SK-N-SH (cell line): ENCODE measurements at regions not wholly inside any gene's neighbourhood (a gene's known extent, or its start where the extent isn't known, plus 50 kb on each side); places are given as distances from the start of the nearest gene placed in this dataset.

Source experiments
- CTCF ChIA-PET: fragments of 300-600, 350-600 bp; formaldehyde crosslinking; extraction: SDS; loops from one replicate; lab custom pipeline; 2021; lab: Yijun Ruan, JAX
- POLR2A ChIA-PET: fragments of 350-600 bp; sonication (Branson Sonifier 250); formaldehyde crosslinking; extraction: SDS; loops from one replicate; lab custom pipeline; 2020; ENCODE audit warnings: antibody characterized with exemption, inconsistent platforms; lab: Yijun Ruan, JAX
- DNase-seq: peaks from one replicate; pipeline ENCODE4 v3.0.0; 2012
- H2AFZ ChIP-seq: fragments of 200-600 bp; sonication (generic); 2 replicates; pipeline ENCODE4 v1.8.1; 2016; ENCODE audit warnings: antibody characterized with exemption, mild to moderate bottlenecking, low read depth
- H3F3A ChIP-seq: fragments of 200-600 bp; sonication (generic); replicated peaks from 2 replicates; pipeline ENCODE3; 2016; ENCODE audit warnings: antibody characterized with exemption, mild to moderate bottlenecking; ENCODE audit not compliant: insufficient read depth
- H3K27ac ChIP-seq, 2 experiments: fragments of 200-500 bp in 1 of 2; fragments of 200-600 bp in 1 of 2; sonication (Bioruptor generic) in 1 of 2; sonication (generic), shearing (Covaris generic) in 1 of 2; 2 replicates each; pipeline versions ENCODE4 v1.5.1 to v1.6.1; 2014 to 2016; ENCODE audit warnings: low read depth in 2 of 2, inconsistent platforms in 1 of 2, low read length in 1 of 2, mild to moderate bottlenecking in 1 of 2, mixed read lengths in 1 of 2
- H3K27me3 ChIP-seq: fragments of 200-600 bp; sonication (generic), shearing (Covaris generic); 2 replicates; pipeline ENCODE4 v1.6.1; 2016; ENCODE audit warnings: mixed run types; ENCODE audit not compliant: insufficient read depth
- H3K36me3 ChIP-seq, 2 experiments: fragments of 200-500 bp in 1 of 2; fragments of 200-600 bp in 1 of 2; sonication (Bioruptor generic) in 1 of 2; sonication (generic) in 1 of 2; replicated peaks in 1 of 2; 2 replicates each; pipeline versions ENCODE3 to v1.5.1; 2014 to 2016; ENCODE audit warnings: low read length in 1 of 2, mild to moderate bottlenecking in 1 of 2; ENCODE audit not compliant: insufficient read depth in 2 of 2, control insufficient read depth in 1 of 2
- H3K4me1 ChIP-seq, 2 experiments: fragments of 200-500 bp in 1 of 2; fragments of 200-600 bp in 1 of 2; sonication (Bioruptor generic) in 1 of 2; sonication (generic), shearing (Covaris generic) in 1 of 2; 2 replicates each; pipeline versions ENCODE4 v1.5.1 to v1.6.1; 2014 to 2016; ENCODE audit warnings: low read depth in 1 of 2, low read length in 1 of 2, mixed run types in 1 of 2; ENCODE audit not compliant: insufficient read depth in 2 of 2, control insufficient read depth in 1 of 2
- H3K4me2 ChIP-seq: fragments of 200-600 bp; sonication (generic), shearing (Covaris generic); 2 replicates; pipeline ENCODE4 v1.6.1; 2017; ENCODE audit warnings: mixed run types
- H3K4me3 ChIP-seq, 2 experiments: fragments of 200-500 bp in 1 of 2; fragments of 200-600 bp in 1 of 2; sonication (Bioruptor generic) in 1 of 2; sonication (generic), shearing (Covaris generic) in 1 of 2; 2 replicates each; pipeline versions ENCODE4 v1.5.1 to v1.8.1; 2014 to 2016; ENCODE audit warnings: low read depth in 2 of 2, inconsistent platforms in 1 of 2, low read length in 1 of 2, mild to moderate bottlenecking in 1 of 2, mixed read lengths in 1 of 2, moderate library complexity in 1 of 2
- H3K79me2 ChIP-seq: fragments of 200-600 bp; sonication (generic); 2 replicates; pipeline ENCODE4 v1.8.1; 2017; ENCODE audit warnings: mild to moderate bottlenecking; ENCODE audit not compliant: insufficient read depth
- H3K9ac ChIP-seq: fragments of 200-600 bp; sonication (generic); 2 replicates; pipeline ENCODE4 v1.6.1; 2017; ENCODE audit warnings: mixed run types
- H3K9me2 ChIP-seq: fragments of 200-600 bp; sonication (generic); 2 replicates; pipeline ENCODE4 v1.6.1; 2017; ENCODE audit warnings: mixed run types
- H3K9me3 ChIP-seq: fragments of 200-600 bp; sonication (generic); 2 replicates; pipeline ENCODE4 v1.6.1; 2017; ENCODE audit warnings: mixed run types, mild to moderate bottlenecking, moderate library complexity
- H4K20me1 ChIP-seq: fragments of 200-600 bp; sonication (generic); 2 replicates; pipeline ENCODE4 v1.6.1; 2017; ENCODE audit warnings: mild to moderate bottlenecking, mixed run types; ENCODE audit not compliant: insufficient read depth
- ELF1 ChIP-seq: IDR thresholded peaks from 2 replicates; pipeline ENCODE4 v1.4.0; 2012
- FOSL2 ChIP-seq: IDR thresholded peaks from 2 replicates; pipeline ENCODE4 v1.4.0; 2012; ENCODE audit warnings: low read depth, mild to moderate bottlenecking, moderate library complexity, borderline replicate concordance
- GABPA ChIP-seq: IDR thresholded peaks from 2 replicates; pipeline ENCODE4 v1.4.0; 2012; ENCODE audit warnings: low read depth, mild to moderate bottlenecking
- GATA2 ChIP-seq: sonication (generic); formaldehyde crosslinking; IDR thresholded peaks from 2 replicates; pipeline ENCODE4 v1.5.0; 2020; ENCODE audit warnings: mild to moderate bottlenecking, missing genetic modification reagents
- JUND ChIP-seq: IDR thresholded peaks from 2 replicates; pipeline ENCODE4 v1.4.0; 2012
- MEF2A ChIP-seq: IDR thresholded peaks from 2 replicates; pipeline ENCODE4 v1.4.0; 2012; ENCODE audit warnings: low read depth, borderline replicate concordance
- PBX3 ChIP-seq: IDR thresholded peaks from 2 replicates; pipeline ENCODE4; 2012
- SMC3 ChIP-seq: IDR thresholded peaks from 2 replicates; pipeline ENCODE4 v1.6.1; 2012; ENCODE audit warnings: low read depth, low read length, improper control_type of control experiment
- TAF1 ChIP-seq: IDR thresholded peaks from 2 replicates; pipeline ENCODE4 v1.6.1; 2012; ENCODE audit warnings: low read depth, mild to moderate bottlenecking, low read length, moderate library complexity, borderline replicate concordance
- TEAD4 ChIP-seq: IDR thresholded peaks from 2 replicates; pipeline ENCODE4 v1.4.0; 2012; ENCODE audit warnings: mild to moderate bottlenecking, borderline replicate concordance; ENCODE audit not compliant: insufficient read depth
- USF1 ChIP-seq: IDR thresholded peaks from 2 replicates; pipeline ENCODE4 v1.4.0; 2012; ENCODE audit warnings: low read depth, borderline replicate concordance
- USF2 ChIP-seq: fragments of 150-350 bp; IDR thresholded peaks from 2 replicates; pipeline ENCODE4 v1.6.1; 2017; ENCODE audit warnings: antibody characterized with exemption, low read length, low read depth, borderline replicate concordance
- YY1 ChIP-seq: IDR thresholded peaks from 2 replicates; pipeline ENCODE4 v1.4.0; 2012; ENCODE audit warnings: low read depth, mild to moderate bottlenecking
- WGBS: methylation state at CpG from one replicate; pipeline ENCODE4 v1.1.6; 2017; ENCODE audit warnings: low lambda C conversion rate; 5-methylcytosine and 5-hydroxymethylcytosine counted together

GRCh38 chr4:184292465-184292867 is 74.8 kb upstream of the ENPP6 start:
- Histone ChIP-seq H3K36me3 (no peaks in the 10 kb centered on the region), H2AFZ (no peak overlapping the region), H3K27me3 (no peaks in the 10 kb centered on the region), H3K27ac (no peak overlapping the region), H3K9me3 (no peaks in the 10 kb centered on the region), H3K9me2 (no peaks in the 10 kb centered on the region), H3F3A (no peaks in the 10 kb centered on the region), H3K9ac (no peak overlapping the region), H3K4me3 (no peak overlapping the region), H3K4me2 (no peak overlapping the region), H3K4me1 (no peaks in the 10 kb centered on the region), H3K79me2 (no peaks in the 10 kb centered on the region), H4K20me1 (no peaks in the 10 kb centered on the region)
- ChIA-PET POLR2A (no interaction called here), CTCF (interaction anchor here (1.0 kb wide), 1 partner anchor 28 kb away, joined by 5 read pairs; no protein-coding TSS in a partner anchor)
- WGBS = 84% methylated on average over 3 of the region's 3 CpGs
- no peak for DNase-seq
- no peak for TF ChIP-seq PBX3
- no peak for TF ChIP-seq GATA2
- TF ChIP-seq SMC3 = no peak
- TF ChIP-seq FOSL2 = no peak
- TF ChIP-seq USF1 = no peak
- no peak for TF ChIP-seq GABPA
- no peak for TF ChIP-seq YY1
- no peak for TF ChIP-seq ELF1

- 86% methylated on average over 3 of the region's 3 CpGs for WGBS
- Histone ChIP-seq H3K9ac (no peak overlapping the region), H3K9me3 (no peaks in the 10 kb centered on the region), H3K79me2 (no peaks in the 10 kb centered on the region), H4K20me1 (no peaks in the 10 kb centered on the region)
- TF ChIP-seq JUND = no peak
- no peak for TF ChIP-seq TEAD4
- TF ChIP-seq USF2 = no peak
- no peak for TF ChIP-seq MEF2A
- no peak for TF ChIP-seq TAF1
- TF ChIP-seq, all 33 proteins: peak for 0
- H3F3A ChIP-seq = no peaks in the 10 kb centered on the region
- no peaks in the 10 kb centered on the region for H3K9me2 ChIP-seq
- H3K27me3 ChIP-seq = no peaks in the 10 kb centered on the region
- no peaks in the 10 kb centered on the region for H3K36me3 ChIP-seq
- no peak overlapping the region for H3K4me3 ChIP-seq
- no peak for DNase-seq
- ChIA-PET POLR2A (no interaction called here), CTCF (no interaction called here)
- no peaks in the 10 kb centered on the region for H3K4me1 ChIP-seq
- no peak overlapping the region for H3K27ac ChIP-seq
- H2AFZ ChIP-seq = no peak overlapping the region
- H3K4me2 ChIP-seq = no peak overlapping the region
Observed at GRCh38 chr4:184289179-184289535, 71.5 kb upstream of the ENPP6 start.
